Transverse colon (tissue), 3 donors: ENCODE measurements at regions not wholly inside any gene's neighbourhood (a gene's known extent, or its start where the extent isn't known, plus 50 kb on each side); places are given as distances from the start of the nearest gene placed in this dataset.

Source experiments
- POLR2A ChIP-seq: fragments of 450-650 bp; IDR thresholded peaks from one replicate; pipeline ENCODE4 v1.6.1; 2016; ENCODE audit warnings: antibody characterized with exemption, mild to moderate bottlenecking, moderate library complexity
- TF ChIP-seq, protein P1 (sequence below), 5 experiments: fragments of 200-600 bp in 3 of 5; fragments of 450-650 bp in 2 of 5; sonication (generic) in 3 of 5; IDR thresholded peaks; 1 replicate in 2 of 5; 2 replicates in 3 of 5; pipeline ENCODE4 v1.5.1; 2016 to 2017; ENCODE audit warnings: antibody characterized with exemption in 5 of 5, inconsistent platforms in 3 of 5, mild to moderate bottlenecking in 2 of 5, moderate library complexity in 1 of 5

DNA sequence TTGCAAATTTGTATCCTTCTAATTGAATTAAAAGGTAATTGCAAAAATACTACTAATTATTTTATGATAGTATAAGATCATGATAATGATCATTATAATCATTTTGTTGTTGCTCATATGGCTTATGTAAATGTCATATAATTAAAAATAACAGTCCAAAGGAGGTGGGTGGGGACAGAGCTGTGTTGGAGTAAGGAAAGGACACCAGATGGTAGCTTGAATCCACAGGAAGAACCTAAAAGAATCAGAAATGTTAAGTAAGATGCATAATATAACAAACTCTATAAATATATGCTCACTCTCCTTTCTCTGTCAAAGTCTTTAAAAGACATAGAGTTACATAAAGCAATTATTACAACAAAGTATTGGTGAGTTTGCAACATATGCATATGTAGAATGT is 650.7 kb upstream of the HS6ST1 start:
- TF ChIP-seq, protein P1, sequence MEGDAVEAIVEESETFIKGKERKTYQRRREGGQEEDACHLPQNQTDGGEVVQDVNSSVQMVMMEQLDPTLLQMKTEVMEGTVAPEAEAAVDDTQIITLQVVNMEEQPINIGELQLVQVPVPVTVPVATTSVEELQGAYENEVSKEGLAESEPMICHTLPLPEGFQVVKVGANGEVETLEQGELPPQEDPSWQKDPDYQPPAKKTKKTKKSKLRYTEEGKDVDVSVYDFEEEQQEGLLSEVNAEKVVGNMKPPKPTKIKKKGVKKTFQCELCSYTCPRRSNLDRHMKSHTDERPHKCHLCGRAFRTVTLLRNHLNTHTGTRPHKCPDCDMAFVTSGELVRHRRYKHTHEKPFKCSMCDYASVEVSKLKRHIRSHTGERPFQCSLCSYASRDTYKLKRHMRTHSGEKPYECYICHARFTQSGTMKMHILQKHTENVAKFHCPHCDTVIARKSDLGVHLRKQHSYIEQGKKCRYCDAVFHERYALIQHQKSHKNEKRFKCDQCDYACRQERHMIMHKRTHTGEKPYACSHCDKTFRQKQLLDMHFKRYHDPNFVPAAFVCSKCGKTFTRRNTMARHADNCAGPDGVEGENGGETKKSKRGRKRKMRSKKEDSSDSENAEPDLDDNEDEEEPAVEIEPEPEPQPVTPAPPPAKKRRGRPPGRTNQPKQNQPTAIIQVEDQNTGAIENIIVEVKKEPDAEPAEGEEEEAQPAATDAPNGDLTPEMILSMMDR (IDR thresholded peaks at IDR 0.05) = no peak
- TF ChIP-seq POLR2A = no peak
